Activated T-helper 17 cell treated with anti-CD3 and anti-CD28 coated beads, Interleukin-2, amount 50 U/mL, for 72 hours (primary cell): ENCODE measurements at regions not wholly inside any gene's neighbourhood (a gene's known extent, or its start where the extent isn't known, plus 50 kb on each side); places are given as distances from the start of the nearest gene placed in this dataset.
"Not testable (repeated sequence)": the region's sequence is repeated elsewhere in the genome, so short reads cannot be mapped to it uniquely, and the experiment has no call there.

Experiments
- ATAC-seq: fragments of 150-1000 bp; cut with Tn5 transposase; replicated peaks from 2 replicates; pipeline ENCODE4 v1.10.0; 2021; ENCODE audit warnings: mild to moderate bottlenecking, moderate library complexity
- H3K27ac Mint-ChIP-seq: one replicate; pipeline ENCODE4 v1.8.0; 2022; ENCODE audit warnings: mixed read lengths
- H3K27me3 Mint-ChIP-seq: one replicate; pipeline ENCODE4 v1.8.0; 2022; ENCODE audit warnings: mixed read lengths
- H3K36me3 Mint-ChIP-seq: one replicate; pipeline ENCODE4 v1.8.0; 2022; ENCODE audit warnings: low read depth, mild to moderate bottlenecking, mixed read lengths
- H3K4me1 Mint-ChIP-seq: one replicate; pipeline ENCODE4 v1.8.0; 2022; ENCODE audit warnings: mixed read lengths
- H3K4me3 Mint-ChIP-seq: one replicate; pipeline ENCODE4 v1.8.0; 2022; ENCODE audit warnings: mild to moderate bottlenecking, mixed read lengths
- H3K9me3 Mint-ChIP-seq: one replicate; pipeline ENCODE4 v1.8.0; 2022; ENCODE audit warnings: mixed read lengths

DNA sequence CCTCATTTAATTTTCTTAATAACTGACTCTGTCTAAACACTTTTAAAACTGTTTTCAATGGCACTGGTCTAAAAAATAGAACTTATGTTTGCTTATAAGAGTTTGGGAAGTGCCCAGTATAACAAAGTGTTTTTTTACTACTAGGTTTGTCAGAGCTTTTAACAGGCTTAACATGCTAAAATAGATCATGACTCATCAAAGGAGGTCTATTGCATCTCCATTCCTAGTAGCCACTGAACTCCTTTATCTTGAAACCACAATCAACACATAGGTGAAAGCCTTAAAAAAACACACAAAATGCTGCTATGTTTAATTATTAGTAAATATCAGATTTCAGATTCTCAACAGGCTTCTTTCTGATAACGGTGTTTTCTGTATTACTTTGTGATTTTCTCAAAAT, 196.4 kb upstream of the KIF2B start:
- Mint-ChIP-seq H3K27ac (no peak overlapping the region), H3K4me3 (no peak overlapping the region), H3K9me3 (peaks cover 3% of the 10 kb centered on the region), H3K27me3 (no peaks in the 10 kb centered on the region), H3K4me1 (no peaks in the 10 kb centered on the region), H3K36me3 (no peaks in the 10 kb centered on the region)
- ATAC-seq, result no peak

DNA sequence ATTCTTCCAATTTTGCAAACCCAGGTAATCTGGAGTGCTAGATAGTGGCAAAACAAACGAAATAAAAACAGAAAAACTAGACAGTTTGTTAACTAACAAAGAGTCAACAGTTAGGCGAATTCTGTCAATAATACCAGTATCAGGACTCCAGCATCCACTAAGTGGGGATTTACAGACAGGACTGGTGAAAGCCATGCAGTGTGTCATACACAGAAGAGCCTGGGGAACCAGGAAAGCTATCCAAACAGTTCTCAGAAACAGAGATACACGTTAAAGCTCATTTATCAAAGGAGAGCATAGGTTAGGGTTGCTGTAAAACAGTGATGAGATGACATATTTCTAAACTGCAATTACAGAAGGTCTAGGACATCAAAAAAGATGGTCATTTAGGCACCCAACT, 203.7 kb upstream of the KIF2B start:
- Mint-ChIP-seq H3K27me3 (no peaks in the 10 kb centered on the region), H3K27ac (no peak overlapping the region), H3K4me3 (no peak overlapping the region), H3K9me3 (peaks cover 3% of the 10 kb centered on the region), H3K4me1 (no peaks in the 10 kb centered on the region), H3K36me3 (no peaks in the 10 kb centered on the region)
- no peak for ATAC-seq

DNA sequence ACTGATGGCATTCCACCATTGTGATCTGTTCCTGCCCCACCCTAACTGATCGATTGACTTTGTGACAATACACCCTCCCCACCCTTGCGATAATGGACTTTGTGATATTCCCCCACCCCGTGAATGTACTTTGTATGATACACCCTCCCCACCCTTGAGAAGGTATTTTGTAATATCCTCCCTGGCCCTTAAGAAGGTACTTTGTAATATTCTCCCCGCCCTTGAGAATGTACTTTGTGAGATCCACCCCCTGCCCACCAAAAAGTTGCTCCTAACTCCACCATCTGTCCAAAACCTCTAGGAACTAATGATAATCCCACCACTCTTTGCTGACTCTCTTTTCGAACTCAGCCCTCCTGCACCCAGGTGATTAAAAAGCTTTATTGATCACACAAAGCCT, 214.5 kb upstream of the KIF2B start:
- not testable (repeated sequence) for H3K27ac Mint-ChIP-seq, H3K27me3 Mint-ChIP-seq, H3K4me3 Mint-ChIP-seq, ATAC-seq, H3K4me1 Mint-ChIP-seq, H3K36me3 Mint-ChIP-seq
- peaks cover 17% of the 10 kb centered on the region for H3K9me3 Mint-ChIP-seq

DNA sequence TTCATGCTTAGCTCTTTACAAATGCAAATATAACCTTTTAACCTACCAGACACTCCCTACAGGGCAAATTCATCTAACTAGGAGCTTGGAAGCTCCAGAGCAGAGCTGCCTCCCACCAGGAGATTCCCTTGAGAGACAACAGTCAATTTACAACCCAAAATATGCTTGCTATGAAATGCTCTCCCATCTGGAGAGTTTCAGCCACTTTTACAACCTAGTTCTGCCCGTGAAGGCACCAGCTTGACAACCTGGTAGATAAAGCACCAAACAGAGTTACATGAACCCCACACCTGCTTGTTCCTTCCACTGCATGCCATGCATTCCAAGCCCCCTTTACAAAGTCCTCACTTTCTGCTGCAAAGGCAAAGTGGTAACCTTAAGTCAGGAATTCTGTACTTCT, 215.3 kb upstream of the KIF2B start:
- Mint-ChIP-seq H3K9me3 (peaks cover 13% of the 10 kb centered on the region), H3K4me3 (no peak overlapping the region), H3K27me3 (no peaks in the 10 kb centered on the region), H3K27ac (no peak overlapping the region), H3K36me3 (no peaks in the 10 kb centered on the region), H3K4me1 (no peaks in the 10 kb centered on the region)
- ATAC-seq, result no peak

DNA sequence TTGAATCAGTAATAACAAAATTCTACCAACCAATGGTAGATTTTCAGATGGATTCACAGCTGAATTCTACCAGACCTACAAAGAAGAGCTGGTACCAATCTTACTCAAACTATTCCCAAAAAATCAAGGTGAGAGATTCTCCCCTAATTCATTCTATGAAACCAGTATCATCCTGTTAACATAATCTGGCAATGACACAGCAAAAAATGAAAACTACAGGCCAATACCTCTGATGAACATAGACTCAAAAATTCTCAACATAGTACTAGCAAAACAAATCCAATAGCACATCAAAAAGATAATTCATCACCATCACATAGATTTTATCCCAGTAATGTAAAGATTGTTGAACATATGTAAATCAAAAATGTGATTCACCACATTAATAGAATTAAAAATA, 234.4 kb upstream of the KIF2B start:
- Mint-ChIP-seq H3K27me3 (no peaks in the 10 kb centered on the region), H3K9me3 (peaks cover 10% of the 10 kb centered on the region), H3K36me3 (no peaks in the 10 kb centered on the region), H3K4me1 (no peaks in the 10 kb centered on the region), H3K27ac (no peak overlapping the region), H3K4me3 (no peak overlapping the region)
- no peak for ATAC-seq

DNA sequence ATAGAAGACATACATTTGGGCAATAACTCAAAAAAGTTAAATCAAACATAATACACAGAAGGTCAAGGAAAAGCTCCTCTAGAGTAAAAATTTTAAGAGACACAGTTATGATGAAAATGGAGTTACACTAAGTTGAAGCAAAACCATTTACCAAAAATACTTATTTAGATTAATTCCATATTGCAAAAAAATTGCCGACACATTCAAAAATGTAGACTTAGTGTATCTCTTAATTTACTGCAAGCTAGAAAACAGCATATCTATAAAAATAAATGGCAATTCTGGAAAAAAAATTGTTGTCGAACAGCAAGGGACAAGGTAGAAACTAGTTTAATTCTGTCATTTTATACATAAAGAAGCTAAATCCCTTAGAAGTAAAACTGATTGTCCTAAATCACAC, 248.7 kb upstream of the KIF2B start:
- no peak for ATAC-seq
- Mint-ChIP-seq H3K36me3 (no peaks in the 10 kb centered on the region), H3K9me3 (peaks cover 3% of the 10 kb centered on the region), H3K4me1 (no peaks in the 10 kb centered on the region), H3K27me3 (no peaks in the 10 kb centered on the region), H3K27ac (no peak overlapping the region), H3K4me3 (no peak overlapping the region)

DNA sequence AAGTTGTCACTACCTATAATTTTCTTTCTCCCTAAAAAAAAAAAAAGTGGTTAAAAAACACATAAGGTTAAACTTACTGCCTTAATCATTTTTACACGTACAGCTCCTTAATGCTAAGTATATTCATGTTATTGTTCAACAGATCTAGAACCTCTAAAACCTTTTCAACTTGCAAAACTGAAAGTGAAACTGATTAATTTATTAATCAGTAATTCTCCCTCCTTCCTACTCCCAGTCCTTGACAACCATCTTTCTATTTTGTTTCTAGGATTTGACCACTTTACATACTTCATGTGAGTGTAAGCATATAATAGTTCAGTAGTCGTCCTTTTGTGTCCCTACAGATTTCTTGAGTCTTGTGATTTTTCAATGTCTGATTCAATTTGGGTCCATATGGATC, 251.4 kb upstream of the KIF2B start:
- Mint-ChIP-seq H3K36me3 (no peaks in the 10 kb centered on the region), H3K27ac (no peak overlapping the region), H3K4me3 (no peak overlapping the region), H3K9me3 (peaks cover 3% of the 10 kb centered on the region), H3K4me1 (no peaks in the 10 kb centered on the region), H3K27me3 (no peaks in the 10 kb centered on the region)
- ATAC-seq, result no peak

DNA sequence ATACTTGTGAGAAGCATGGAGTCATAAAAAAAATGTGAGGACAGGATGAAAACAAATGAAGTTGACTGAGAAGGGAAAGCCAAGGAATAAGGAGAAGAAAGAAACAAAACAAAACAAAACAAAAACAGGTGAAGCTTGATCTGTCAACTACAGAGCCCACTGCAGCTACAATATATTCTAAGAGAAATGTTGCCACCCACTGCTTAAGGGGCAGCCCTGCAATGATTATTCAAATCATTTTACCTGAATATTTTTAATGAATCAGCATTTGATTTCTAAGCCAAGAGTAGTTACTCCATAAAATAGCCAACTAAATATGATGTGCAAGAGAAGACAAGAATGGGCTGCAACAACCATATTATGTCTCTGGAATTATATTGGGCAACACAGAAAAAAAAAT, 252.0 kb upstream of the KIF2B start:
- H3K4me1 Mint-ChIP-seq, result no peaks in the 10 kb centered on the region
- no peak overlapping the region for H3K27ac Mint-ChIP-seq
- peaks cover 3% of the 10 kb centered on the region for H3K9me3 Mint-ChIP-seq
- no peaks in the 10 kb centered on the region for H3K27me3 Mint-ChIP-seq
- no peak for ATAC-seq
- H3K4me3 Mint-ChIP-seq, result no peak overlapping the region
- no peaks in the 10 kb centered on the region for H3K36me3 Mint-ChIP-seq

DNA sequence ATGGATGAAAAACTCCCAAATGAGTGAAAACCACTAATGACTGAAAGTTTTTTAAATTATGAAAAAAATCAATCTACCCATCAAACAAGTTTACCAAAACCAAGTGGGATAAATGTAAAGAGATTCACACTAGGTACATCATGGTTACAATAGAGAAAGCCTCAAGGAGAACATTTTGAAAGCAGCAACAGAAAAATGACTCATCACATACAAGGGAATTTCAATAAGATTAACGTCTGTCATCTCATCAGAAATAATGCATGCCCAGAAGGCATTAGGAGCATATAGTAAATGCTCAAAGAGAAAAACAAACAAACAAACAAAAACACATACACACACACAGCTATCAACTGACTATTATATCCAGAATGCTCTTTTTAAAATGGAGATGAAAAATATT, 261.8 kb upstream of the KIF2B start:
- H3K27me3 Mint-ChIP-seq, result no peaks in the 10 kb centered on the region
- H3K4me1 Mint-ChIP-seq, result no peaks in the 10 kb centered on the region
- H3K9me3 Mint-ChIP-seq, result peaks cover 9% of the 10 kb centered on the region
- no peak overlapping the region for H3K27ac Mint-ChIP-seq
- no peak for ATAC-seq
- H3K4me3 Mint-ChIP-seq, result no peak overlapping the region
- H3K36me3 Mint-ChIP-seq, result no peaks in the 10 kb centered on the region

DNA sequence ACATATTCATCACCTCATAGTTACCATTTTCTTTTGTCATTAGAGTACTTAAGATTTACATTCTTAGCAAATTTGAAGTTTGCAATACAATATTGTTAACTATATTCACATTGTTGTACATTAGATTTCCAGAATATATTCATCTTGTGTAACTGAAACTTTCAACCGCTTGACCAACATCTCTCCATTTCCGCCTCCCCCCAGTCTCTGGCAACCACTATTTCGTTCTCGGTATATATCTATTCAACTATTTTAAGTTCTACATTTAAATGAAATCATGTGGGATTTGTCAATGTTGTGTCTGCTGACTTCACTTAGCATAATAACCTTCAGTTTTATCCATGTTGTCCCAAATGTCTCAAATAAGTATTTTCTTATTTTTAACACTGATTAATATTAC, 274.5 kb upstream of the KIF2B start:
- Mint-ChIP-seq H3K9me3 (peaks cover 7% of the 10 kb centered on the region), H3K4me1 (no peaks in the 10 kb centered on the region), H3K27ac (no peak overlapping the region), H3K27me3 (no peaks in the 10 kb centered on the region), H3K4me3 (no peak overlapping the region), H3K36me3 (no peaks in the 10 kb centered on the region)
- ATAC-seq, result no peak

DNA sequence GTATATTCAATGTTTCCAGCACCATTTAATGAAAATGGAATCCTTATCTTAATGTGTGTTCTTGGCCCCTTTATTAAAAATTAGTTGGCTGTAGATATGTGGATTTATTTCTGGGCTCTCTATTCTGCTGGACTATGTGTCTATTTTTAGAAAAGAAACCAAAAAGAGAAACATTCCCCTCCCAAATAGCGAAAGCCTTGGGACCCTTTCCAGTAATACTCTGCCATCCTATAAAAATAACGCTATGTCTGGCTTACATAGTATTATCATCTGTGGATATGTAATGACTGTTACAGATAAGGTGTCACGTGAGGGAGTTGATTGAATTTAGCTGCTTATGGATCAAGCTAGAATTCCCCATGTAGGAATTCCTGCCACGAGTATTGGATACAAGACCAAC, 279.3 kb upstream of the KIF2B start:
- no peak overlapping the region for H3K27ac Mint-ChIP-seq
- ATAC-seq, result no peak
- H3K9me3 Mint-ChIP-seq, result peaks cover 9% of the 10 kb centered on the region
- no peaks in the 10 kb centered on the region for H3K27me3 Mint-ChIP-seq
- no peak overlapping the region for H3K4me3 Mint-ChIP-seq
- H3K4me1 Mint-ChIP-seq, result no peaks in the 10 kb centered on the region
- no peaks in the 10 kb centered on the region for H3K36me3 Mint-ChIP-seq

DNA sequence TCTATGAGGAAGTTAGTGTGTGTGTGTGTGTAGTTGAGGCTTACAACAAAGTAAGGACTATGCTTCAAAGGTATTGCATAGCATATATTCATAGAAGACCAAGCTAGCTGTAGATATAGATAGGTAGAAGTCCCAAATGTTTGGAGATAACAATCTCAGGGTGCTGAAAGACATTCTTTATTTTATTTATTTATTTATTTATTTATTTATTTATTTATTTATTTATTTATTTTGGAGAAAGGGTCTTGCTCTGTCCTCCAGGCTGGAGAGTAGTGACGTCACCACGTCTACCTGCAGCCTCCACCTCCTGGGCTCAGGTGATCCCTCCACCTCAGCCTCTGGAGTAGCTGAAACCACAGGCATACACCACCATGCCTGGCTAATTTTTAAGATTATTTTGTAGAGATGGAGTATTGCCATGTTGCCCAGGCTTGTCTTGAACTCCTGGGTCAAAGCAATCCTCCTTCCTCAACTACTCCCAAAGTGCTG, 284.6 kb upstream of the KIF2B start:
- no peak for ATAC-seq
- Mint-ChIP-seq H3K36me3 (no peaks in the 10 kb centered on the region), H3K4me3 (no peak overlapping the region), H3K27ac (no peak overlapping the region), H3K27me3 (no peaks in the 10 kb centered on the region), H3K4me1 (no peaks in the 10 kb centered on the region), H3K9me3 (peaks cover 10% of the 10 kb centered on the region)

DNA sequence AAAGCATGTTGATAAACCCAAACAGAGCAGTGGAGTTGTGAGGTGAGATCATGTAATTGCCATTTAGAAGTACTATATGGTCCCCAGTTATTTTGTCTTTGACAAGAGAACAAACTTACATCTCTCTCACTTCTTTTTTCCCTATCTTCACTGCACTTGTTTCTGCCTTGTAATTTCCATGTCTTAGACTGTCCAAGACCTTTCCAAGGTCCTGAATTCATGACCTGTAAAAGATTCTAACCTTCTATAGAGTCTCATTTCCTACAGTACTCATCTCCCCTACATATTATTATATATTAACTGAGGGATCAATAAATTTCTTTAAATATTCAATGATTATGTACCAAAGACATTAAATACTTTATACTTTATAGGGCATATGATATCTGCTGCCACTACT, 295.3 kb upstream of the KIF2B start:
- no peaks in the 10 kb centered on the region for H3K36me3 Mint-ChIP-seq
- H3K27ac Mint-ChIP-seq, result no peak overlapping the region
- no peak for ATAC-seq
- H3K4me3 Mint-ChIP-seq, result no peak overlapping the region
- no peaks in the 10 kb centered on the region for H3K27me3 Mint-ChIP-seq
- peaks cover 9% of the 10 kb centered on the region for H3K9me3 Mint-ChIP-seq
- no peaks in the 10 kb centered on the region for H3K4me1 Mint-ChIP-seq

DNA sequence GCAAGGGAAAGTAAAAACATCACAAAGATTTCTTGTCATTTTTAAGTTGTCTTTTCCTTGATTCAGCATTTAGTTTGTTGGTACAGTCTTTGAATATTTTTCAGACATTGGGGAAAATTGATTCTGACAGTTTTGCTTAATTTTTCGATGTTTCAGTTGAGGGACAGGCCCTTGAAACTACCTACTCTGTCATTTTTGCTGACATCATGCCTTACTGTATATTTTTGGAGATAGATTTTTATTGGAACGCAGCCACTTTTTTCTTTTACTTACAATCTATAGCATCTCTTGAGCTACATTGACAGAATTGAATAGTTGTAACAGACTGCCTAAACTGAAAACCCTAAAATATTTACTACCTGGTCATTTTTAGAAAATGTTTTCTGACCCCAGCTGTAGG, 297.1 kb upstream of the KIF2B start:
- Mint-ChIP-seq H3K9me3 (peaks cover 15% of the 10 kb centered on the region), H3K27ac (no peak overlapping the region), H3K36me3 (no peaks in the 10 kb centered on the region), H3K27me3 (no peaks in the 10 kb centered on the region), H3K4me1 (no peaks in the 10 kb centered on the region), H3K4me3 (no peak overlapping the region)
- ATAC-seq, result no peak

DNA sequence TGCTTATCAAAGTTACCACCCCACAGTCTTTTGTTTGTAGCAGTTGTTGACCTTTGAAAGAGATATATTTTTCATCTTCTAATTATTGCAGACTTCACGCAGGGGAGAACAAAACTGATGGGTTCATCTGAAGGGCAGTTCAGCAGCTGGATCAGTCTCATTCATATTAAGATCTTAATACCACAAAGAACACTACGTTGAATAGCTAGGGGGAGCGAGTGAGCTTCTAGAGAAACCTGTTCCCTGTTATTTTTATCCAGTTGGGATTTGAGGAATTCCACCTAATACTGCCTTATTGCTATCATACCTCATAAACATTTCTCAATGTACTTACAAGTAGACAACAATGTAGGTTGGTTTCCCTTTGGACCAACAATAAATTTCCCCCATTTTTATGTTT, 306.1 kb upstream of the KIF2B start:
- Mint-ChIP-seq H3K27ac (no peak overlapping the region), H3K4me1 (no peaks in the 10 kb centered on the region), H3K36me3 (no peaks in the 10 kb centered on the region), H3K4me3 (no peak overlapping the region), H3K9me3 (peaks cover 17% of the 10 kb centered on the region), H3K27me3 (no peaks in the 10 kb centered on the region)
- ATAC-seq, result no peak

DNA sequence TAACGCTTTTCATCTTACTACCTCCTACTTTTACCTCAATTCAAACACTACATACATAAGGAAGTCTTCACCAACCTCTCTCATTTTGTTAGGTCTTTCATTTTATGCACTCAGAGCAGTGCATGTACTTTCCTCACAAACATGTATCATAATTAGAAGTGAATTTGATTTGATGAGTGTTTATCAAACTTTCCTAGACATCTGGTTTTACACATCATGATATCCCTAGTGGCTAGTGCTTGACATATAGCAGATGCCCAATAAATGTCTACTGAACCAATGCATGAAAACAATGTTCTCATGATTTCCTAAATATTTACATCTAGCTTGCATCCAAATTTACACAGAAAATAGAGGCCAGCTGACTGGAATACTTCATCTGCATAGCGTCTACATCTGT, 323.4 kb upstream of the KIF2B start:
- Mint-ChIP-seq H3K27ac (no peak overlapping the region), H3K36me3 (no peaks in the 10 kb centered on the region), H3K4me3 (no peak overlapping the region), H3K9me3 (peaks cover 13% of the 10 kb centered on the region), H3K4me1 (no peaks in the 10 kb centered on the region), H3K27me3 (no peaks in the 10 kb centered on the region)
- ATAC-seq, result no peak
